ENCODE measurements at regions not wholly inside any gene's neighbourhood (a gene's known extent, or its start where the extent isn't known, plus 50 kb on each side); places are given as distances from the start of the nearest gene placed in this dataset.

DNA sequence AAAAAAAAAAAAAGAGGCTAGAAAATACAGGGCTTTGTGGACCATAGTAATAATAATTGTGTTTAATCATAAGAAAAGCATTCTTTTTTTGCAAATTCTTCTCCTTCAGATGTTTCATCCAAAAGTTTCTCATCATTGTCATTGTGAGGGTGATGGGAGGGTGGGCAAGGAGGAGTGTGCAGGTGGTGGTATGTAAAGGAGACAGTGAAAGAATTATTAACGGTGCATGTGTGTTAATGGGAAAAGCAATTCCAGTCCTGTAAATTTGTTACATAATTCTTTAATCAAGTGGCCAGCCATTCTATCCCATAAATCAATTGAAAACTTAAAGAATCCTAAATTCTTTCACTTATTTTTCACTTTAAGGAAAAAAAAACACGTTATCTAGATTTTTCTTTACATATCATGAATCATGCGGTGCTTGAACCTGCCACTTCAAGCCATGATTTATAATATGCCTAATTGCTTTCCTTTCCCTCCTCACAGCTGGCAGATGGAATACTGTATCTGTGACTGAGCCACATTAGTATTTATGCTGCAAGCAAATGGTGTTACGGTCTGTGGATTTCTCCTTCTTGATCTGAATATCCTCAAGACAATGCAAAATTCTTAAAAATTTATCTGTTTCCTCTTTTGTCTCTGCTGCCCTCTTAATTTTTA lies 318.5 kb downstream of the JRKL start:
- TF ChIP-seq EZH2 (IDR thresholded peaks at IDR 0.05; ENCODE audit: low read length) = no peak
- TF ChIP-seq CTCF (optimal IDR thresholded peaks at IDR 0.05 in 1 of 3, IDR thresholded peaks at IDR 0.05 in 1 of 3, conservative IDR thresholded peaks at IDR 0.05 in 1 of 3; ENCODE audit: extremely low read depth in 1 of 3, insufficient read depth in 2 of 3, low read length in 3 of 3) = no peak
